NCI-H748 treated with DMSO at 0.1 percent for 48 hours (cell line): ENCODE measurements at regions not wholly inside any gene's neighbourhood (a gene's known extent, or its start where the extent isn't known, plus 50 kb on each side); places are given as distances from the start of the nearest gene placed in this dataset.
A peak's percentile ranks its signal among the peaks of the same experiment; 100 is the strongest.

Source experiments
- DNase-seq: peaks from one replicate; lab custom pipeline; 2025; lab: John Stamatoyannopoulos, UW

DNA sequence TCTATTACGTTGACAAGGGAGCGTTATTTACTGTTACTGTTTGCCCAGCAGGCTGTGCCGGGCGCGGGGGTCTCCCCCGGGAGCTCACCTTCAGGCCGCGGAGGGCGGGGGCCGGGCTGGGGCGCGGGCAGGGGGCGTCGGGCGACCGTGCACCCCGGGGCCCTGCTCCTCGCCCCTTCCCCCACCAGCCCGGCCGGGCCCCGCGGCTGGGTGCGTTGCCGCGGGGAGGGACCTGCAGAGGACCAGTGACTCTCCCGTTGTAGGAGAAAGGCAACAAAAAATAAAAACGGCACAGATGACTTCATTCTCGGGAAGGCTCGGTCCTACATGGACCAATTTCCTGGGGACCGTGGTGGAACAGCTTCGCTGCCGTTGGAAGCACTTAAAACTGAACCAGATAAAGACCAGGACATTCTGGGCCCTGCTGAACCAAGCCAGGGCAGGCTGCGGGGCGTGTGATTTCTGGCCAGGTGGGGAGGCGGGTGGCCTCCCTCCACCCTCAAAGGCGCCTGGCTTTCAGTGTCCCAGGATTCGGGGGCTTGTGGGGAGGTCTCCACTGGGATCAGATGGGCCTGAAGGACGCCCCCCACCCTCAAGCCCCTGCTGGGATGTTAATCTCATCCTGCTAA lies 57.4 kb downstream of the IGLL1 start:
- DNase-seq: no peak

GRCh38 chr22:23521441-23522113 lies 58.5 kb downstream of the IGLL1 start:
- peak; percentile 70 for DNase-seq

DNA sequence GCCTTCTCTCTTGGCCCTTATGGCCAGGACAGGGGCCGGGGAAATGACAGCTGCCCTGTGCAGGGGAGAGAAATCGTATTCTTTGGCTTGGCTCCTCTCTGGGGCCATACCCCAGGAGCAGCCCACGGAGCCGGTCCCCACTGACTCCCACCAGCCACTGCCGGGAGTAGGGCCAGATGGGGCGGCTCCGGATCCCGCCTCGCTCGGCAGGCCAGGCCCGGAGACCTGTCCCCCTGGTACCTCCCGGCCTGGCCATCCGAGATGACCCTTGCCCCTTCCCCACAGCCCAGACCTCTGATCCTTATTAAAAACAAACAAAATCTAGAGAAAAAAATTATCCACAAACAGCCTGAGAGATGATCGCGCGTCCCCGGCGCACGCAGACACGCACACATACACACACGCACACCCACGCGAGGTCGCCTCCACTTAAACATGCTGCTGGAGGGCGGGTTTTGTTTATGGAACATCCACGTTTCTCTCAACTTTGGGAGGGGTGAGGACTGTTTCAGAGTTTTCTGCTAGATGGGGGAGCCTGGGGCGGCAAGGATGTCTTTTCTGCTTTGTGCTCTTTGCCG lies 59.1 kb downstream of the IGLL1 start:
- no peak for DNase-seq

DNA sequence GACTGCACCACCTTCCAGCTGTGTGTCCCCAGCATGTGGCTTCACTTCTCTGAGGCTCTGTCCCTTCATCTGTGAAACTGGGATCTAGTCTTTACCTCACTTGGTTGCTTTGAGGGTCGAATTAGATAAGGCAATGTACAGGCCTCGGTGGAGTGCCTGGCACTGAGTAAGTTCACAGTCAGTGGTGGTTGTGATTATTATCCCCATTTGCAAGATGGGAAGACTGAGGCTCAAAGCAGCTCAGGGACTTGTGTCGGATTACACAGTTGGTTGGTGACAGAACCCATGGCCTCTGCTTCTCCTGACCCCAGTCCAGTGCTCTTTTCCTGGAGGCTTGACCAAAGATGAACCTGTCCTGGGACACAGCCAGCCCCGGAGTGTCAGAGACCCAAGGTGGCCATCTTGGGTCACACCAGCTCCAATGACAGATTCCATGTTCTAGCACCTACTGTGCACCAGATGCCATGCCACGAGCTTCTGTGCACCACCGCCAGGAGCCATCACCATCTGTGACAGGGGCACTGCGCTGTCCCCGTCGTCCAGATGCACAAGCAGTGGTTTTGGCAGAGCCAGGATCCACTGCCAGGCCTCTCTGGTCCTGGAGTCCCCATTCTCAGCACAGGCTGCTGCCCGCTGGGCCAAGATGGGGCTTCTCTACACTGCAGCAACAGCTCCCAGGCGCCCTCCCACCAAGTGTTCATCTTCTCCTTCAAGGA lies 60.5 kb downstream of the IGLL1 start:
- DNase-seq: no peak

DNA sequence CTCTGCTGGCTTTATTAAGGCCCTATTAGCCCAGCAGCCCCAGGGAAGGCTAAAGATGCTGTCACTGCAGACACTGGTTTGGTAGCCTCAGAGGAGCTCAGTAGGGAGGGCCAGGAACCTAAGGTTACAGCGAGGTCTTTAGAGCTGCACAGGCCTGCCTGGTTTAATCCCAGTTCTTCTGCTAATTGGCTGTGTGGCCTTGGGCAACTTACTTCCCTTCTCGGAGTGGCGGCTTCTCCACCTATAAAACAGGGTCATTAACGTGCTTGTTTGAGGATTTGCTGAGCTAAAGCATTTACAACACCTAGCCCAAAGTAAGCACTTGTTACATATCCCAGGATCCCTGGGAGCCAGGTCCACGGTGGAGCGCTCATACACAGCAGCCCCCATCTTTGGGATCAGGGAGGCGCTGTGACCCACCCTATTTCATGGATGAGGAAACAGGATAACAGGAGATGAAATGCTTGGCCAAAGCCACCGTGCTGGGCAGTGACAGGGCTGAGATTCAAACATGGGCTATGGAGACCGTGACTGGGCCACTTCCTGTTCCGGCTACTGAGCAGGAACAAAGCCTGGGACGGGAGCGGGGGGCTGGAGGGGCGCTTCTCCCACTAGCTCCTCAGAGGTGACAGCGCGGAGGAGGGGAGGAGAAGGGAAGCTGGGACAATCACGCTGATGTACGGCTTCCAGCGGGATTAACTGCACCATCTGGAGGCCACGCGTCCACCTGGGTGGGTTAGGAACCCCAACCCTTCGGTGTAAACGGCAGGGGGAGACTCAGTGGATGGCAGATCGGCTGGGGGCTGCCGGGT lies 61.5 kb downstream of the IGLL1 start:
- no peak for DNase-seq

DNA sequence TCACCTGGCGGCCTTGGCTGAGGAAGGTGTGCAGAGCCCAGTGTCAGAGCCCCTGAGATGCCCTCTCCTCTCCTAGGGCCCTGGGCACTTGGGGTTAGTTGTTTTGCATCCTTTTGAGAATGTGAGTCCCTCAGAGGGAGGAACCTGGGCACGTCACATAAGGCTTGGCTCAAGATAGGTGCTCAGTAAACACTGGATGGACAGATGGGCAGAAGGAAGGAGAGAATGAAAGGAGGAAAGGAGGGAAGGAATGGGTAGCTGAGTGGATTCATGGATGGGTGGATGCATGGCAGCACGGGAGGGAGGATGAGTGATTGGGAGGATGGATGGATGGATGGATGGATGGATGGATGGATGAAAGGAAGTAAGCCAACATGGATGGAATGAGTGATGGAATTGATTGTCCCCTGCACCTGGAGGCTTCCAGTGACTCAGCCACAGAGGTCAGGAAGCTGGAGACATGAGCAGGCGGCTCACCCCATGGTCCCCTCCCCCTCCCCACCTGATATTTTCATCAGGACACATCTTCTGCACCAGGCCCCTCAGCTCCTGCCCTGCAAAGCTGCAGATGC lies 62.2 kb downstream of the IGLL1 start:
- no peak for DNase-seq

- no peak for DNase-seq
Measured at GRCh38 chr22:23516304-23516703, 63.8 kb downstream of the IGLL1 start.

- DNase-seq: no peak
Measured at GRCh38 chr22:23514322-23515038, 65.6 kb downstream of the IGLL1 start.

GRCh38 chr22:23513705-23514104 lies 66.4 kb downstream of the IGLL1 start:
- no peak for DNase-seq

- DNase-seq: no peak
Measured at GRCh38 chr22:23513133-23513532, 67.0 kb downstream of the IGLL1 start.

DNA sequence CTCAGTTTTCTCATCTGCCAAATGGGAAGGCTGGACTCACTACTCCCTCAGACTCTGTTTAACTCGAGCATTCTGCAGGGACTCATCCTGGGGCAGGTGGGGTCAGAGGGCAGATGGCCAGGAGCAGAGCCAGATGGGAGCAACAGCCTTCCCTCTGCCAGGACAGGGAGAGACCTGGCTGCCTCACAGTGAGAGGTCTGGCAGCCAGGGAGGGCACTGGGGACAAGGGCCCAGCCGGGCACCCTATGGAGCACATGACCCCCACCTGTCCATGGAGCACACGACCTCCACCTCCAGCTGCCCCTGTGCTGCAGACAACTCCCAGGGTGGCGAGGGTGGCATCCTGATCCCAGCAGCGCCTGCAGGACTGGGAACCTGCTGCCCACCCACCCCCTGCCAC lies 67.4 kb downstream of the IGLL1 start:
- no peak for DNase-seq

DNA sequence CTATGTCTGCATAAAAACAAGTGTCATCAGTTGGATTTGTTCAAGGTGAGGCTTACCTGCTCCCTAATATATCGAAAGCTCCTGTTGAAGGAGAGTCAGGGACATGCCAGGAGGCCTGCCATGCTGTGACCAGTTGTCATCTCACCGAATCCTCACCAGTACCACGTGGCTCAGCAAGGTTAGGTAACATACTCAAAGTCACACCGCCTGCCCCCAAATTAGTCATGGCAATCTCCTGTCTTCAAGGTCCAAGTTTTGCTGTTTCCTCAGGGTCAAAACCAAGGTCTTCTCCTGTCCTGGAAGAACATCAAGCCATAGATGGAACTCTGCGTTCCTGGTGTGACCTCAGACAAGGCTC lies 67.8 kb downstream of the IGLL1 start:
- no peak for DNase-seq

DNA sequence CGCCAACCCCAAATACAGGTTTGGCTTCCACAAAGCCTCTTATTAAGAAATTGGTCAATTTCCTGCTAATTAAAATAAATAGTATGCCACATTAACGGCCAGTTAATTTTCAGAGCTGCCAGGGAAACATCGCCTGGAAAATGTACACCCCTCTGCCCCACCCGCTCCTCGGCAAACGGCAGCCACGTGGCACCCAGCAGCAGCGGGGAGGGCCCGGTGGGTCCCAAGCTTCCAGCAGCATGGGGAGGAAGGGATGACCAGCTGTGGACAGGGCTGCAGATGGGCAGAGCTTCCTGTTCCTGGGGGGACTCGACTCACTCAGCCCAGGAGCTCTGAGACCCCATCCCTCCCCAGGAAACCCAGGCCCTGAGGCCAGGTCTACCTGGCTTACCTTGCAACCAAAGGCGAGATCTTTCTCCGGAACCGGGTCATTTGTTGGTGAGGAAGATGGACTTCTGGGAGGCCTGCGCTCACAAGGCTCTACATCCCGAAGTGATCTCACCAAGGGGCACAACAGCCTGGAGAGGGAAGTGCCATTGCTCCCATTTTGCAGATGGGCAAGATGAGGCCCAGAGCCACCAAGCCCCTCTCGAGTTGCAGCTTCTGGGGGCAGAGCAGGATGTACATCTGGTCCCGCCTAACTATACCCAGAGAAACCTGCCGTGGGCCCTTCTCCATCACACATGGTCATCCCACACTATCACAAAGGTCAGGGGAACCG lies 68.3 kb downstream of the IGLL1 start:
- no peak for DNase-seq

- no peak for DNase-seq
Measured at GRCh38 chr22:23509571-23510302, 70.4 kb downstream of the IGLL1 start.

- no peak for DNase-seq
Measured at GRCh38 chr22:23504516-23504915, 75.6 kb downstream of the IGLL1 start.

DNA sequence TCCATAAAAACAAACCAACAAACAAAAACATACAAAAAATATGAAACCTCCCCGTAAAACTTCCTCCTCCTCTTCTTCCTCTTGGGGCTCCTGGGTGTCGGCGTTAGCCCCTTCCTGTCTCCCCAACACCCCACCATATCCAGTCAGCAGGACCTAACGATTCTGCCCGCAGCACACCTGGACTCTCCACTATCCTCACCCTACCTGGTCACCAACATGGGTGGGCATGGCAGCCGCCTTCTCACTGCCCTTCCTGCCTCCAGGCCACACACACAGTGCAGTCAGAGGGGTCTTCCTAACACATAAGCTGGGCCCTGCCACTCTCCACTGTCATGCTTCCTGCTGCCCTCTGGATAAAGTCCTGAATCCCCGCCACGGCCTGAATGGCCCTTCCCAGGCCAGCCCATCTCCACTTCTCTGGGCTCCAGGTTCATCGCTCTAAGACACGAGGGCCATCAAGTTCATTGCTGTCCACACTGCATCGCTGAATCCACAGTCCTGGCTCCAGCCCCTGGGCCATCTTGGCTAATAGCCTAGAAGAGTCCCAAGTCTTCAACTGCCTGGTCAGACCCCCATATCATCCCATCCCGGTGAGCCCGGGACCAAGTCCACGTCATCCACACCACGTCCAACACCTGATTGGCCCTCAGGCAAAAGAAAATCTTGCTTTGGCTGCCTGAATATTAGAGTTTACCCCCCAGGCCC lies 76.2 kb downstream of the IGLL1 start:
- no peak for DNase-seq

GRCh38 chr22:23503142-23503541 lies 76.9 kb downstream of the IGLL1 start:
- no peak for DNase-seq

GRCh38 chr22:23501708-23502107 lies 78.4 kb downstream of the IGLL1 start:
- DNase-seq: no peak

DNA sequence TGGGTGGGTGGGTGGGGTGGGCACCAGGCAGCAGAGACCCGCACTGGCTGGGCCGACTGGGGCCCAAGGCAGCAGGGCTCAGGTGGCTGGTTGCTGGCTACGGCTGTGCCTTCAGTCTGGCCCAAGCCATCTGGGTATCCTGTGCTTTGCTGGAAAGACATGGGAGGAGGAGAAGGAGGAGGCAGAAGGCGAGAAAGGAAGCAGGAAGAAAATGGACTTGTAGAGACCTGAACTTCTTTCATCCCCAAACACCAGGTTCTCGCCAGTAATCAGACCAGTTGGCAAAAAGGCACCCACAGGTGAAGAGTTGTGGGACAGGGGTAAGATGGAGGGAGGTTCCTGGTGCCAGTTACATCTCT lies 78.8 kb downstream of the IGLL1 start:
- no peak for DNase-seq
